Mesendoderm (in vitro differentiated cells): ENCODE measurements at regions not wholly inside any gene's neighbourhood (a gene's known extent, or its start where the extent isn't known, plus 50 kb on each side); places are given as distances from the start of the nearest gene placed in this dataset.

Experiments
- DNase-seq: peaks from one replicate; pipeline ENCODE4 v3.0.0; 2013
- H2AK5ac ChIP-seq: 2 replicates; pipeline ENCODE4 v1.6.1; 2013; ENCODE audit warnings: low read length, inconsistent platforms
- H2BK120ac ChIP-seq: 2 replicates; pipeline ENCODE4 v1.6.1; 2013; ENCODE audit warnings: low read depth, mild to moderate bottlenecking, low read length, moderate library complexity, mixed read lengths
- H2BK15ac ChIP-seq: replicated peaks from 2 replicates; pipeline ENCODE4 v1.6.1; 2013; ENCODE audit warnings: low read depth, mild to moderate bottlenecking, moderate library complexity
- H2BK5ac ChIP-seq: 2 replicates; pipeline ENCODE4 v1.6.1; 2013; ENCODE audit warnings: low read length, inconsistent platforms
- H3K18ac ChIP-seq: 2 replicates; pipeline ENCODE4 v1.6.1; 2013; ENCODE audit warnings: mild to moderate bottlenecking, low read length, mixed read lengths
- H3K23ac ChIP-seq: one replicate; pipeline ENCODE4 v1.6.1; 2013; ENCODE audit warnings: low read length
- H3K27ac ChIP-seq: 2 replicates; pipeline ENCODE4 v1.5.1; 2013; ENCODE audit warnings: low read depth, mild to moderate bottlenecking, inconsistent platforms, low read length, moderate library complexity
- H3K27me3 ChIP-seq: 2 replicates; pipeline ENCODE4 v1.6.1; 2013; ENCODE audit warnings: low read length, control low read depth, mild to moderate bottlenecking, inconsistent platforms; ENCODE audit not compliant: insufficient read depth, poor library complexity
- H3K36me3 ChIP-seq: 2 replicates; pipeline ENCODE4 v1.6.1; 2013; ENCODE audit warnings: low read length, inconsistent platforms; ENCODE audit not compliant: control insufficient read depth, insufficient read depth
- H3K4ac ChIP-seq: one replicate; pipeline ENCODE4 v1.6.1; 2013; ENCODE audit warnings: low read depth, mild to moderate bottlenecking, low read length, moderate library complexity
- H3K4me1 ChIP-seq: 2 replicates; pipeline ENCODE4 v1.6.1; 2013; ENCODE audit warnings: low read depth, low read length, inconsistent platforms; ENCODE audit not compliant: control insufficient read depth
- H3K4me2 ChIP-seq: 2 replicates; pipeline ENCODE4 v1.6.1; 2013; ENCODE audit warnings: low read length
- H3K4me3 ChIP-seq: 2 replicates; pipeline ENCODE4 v1.5.1; 2013; ENCODE audit warnings: mild to moderate bottlenecking, low read length
- H3K56ac ChIP-seq: one replicate; pipeline ENCODE4 v1.6.1; 2013; ENCODE audit warnings: low read length
- H3K79me1 ChIP-seq: 2 replicates; pipeline ENCODE4 v1.6.1; 2013; ENCODE audit warnings: low read length, inconsistent platforms
- H3K79me2 ChIP-seq: 2 replicates; pipeline ENCODE4 v1.6.1; 2013; ENCODE audit warnings: mild to moderate bottlenecking, low read length; ENCODE audit not compliant: control insufficient read depth, insufficient read depth
- H3K9ac ChIP-seq: 2 replicates; pipeline ENCODE4 v1.6.1; 2013; ENCODE audit warnings: low read length, inconsistent platforms
- H4K5ac ChIP-seq: one replicate; pipeline ENCODE4 v1.6.1; 2013; ENCODE audit warnings: low read length
- H4K8ac ChIP-seq: one replicate; pipeline ENCODE4 v1.6.1; 2013; ENCODE audit warnings: low read depth, mild to moderate bottlenecking, control low read depth, low read length, moderate library complexity
- WGBS: extraction: QIAGEN DNeasy Blood & Tissue Kit; methylation state at CpG from one replicate; pipeline ENCODE4 v1.1.7; 2013; ENCODE audit warnings: low lambda C conversion rate, missing lambda C conversion rate; ENCODE audit not compliant: insufficient coverage; ENCODE audit errors: extremely low coverage; 5-methylcytosine and 5-hydroxymethylcytosine counted together

- H3K4me2 ChIP-seq = no peak overlapping the region
- H3K36me3 ChIP-seq = no peaks in the 10 kb centered on the region
- no peaks in the 10 kb centered on the region for H3K4me1 ChIP-seq
- H2AK5ac ChIP-seq = no peak overlapping the region
- no peak overlapping the region for H2BK120ac ChIP-seq
- no peak overlapping the region for H3K4ac ChIP-seq
- H3K56ac ChIP-seq = no peak overlapping the region
- H3K18ac ChIP-seq = no peak overlapping the region
- H3K9ac ChIP-seq = no peak overlapping the region
- H3K27me3 ChIP-seq = no peaks in the 10 kb centered on the region
- peak; percentile 64 for DNase-seq
- H2BK5ac ChIP-seq = no peak overlapping the region
- no peak overlapping the region for H3K4me3 ChIP-seq
- H3K27ac ChIP-seq = no peak overlapping the region
- H2BK15ac ChIP-seq = no peak overlapping the region
- no peaks in the 10 kb centered on the region for H3K79me2 ChIP-seq
- no peaks in the 10 kb centered on the region for H3K79me1 ChIP-seq
- H4K8ac ChIP-seq = no peak overlapping the region
- no peak overlapping the region for H3K23ac ChIP-seq
- no peak overlapping the region for H4K5ac ChIP-seq
- WGBS = no CpG with 5 or more reads among the region's 3 CpGs
Measured at GRCh38 chr5:156051972-156052371, 275.0 kb upstream of the SGCD start.

- Histone ChIP-seq H3K27ac (no peak overlapping the region), H3K27me3 (no peaks in the 10 kb centered on the region), H4K8ac (no peak overlapping the region), H3K18ac (no peak overlapping the region), H2BK120ac (no peak overlapping the region), H3K56ac (no peak overlapping the region), H3K79me1 (no peaks in the 10 kb centered on the region), H3K79me2 (no peaks in the 10 kb centered on the region), H3K4me2 (no peak overlapping the region), H3K4me1 (no peaks in the 10 kb centered on the region), H2BK15ac (no peak overlapping the region), H2AK5ac (no peak overlapping the region), H3K4me3 (no peak overlapping the region), H4K5ac (no peak overlapping the region), H3K36me3 (no peaks in the 10 kb centered on the region), H2BK5ac (no peak overlapping the region), H3K9ac (no peak overlapping the region), H3K4ac (no peak overlapping the region), H3K23ac (no peak overlapping the region)
- DNase-seq = no peak
- WGBS = no CpG with 5 or more reads among the region's 1 CpG
Measured at GRCh38 chr5:156052656-156053055, 274.3 kb upstream of the SGCD start.

GRCh38 chr5:156053056-156053455, 273.9 kb upstream of the SGCD start:
- no peaks in the 10 kb centered on the region for H3K79me2 ChIP-seq
- no peak overlapping the region for H4K5ac ChIP-seq
- H3K4ac ChIP-seq = no peak overlapping the region
- no peaks in the 10 kb centered on the region for H3K27me3 ChIP-seq
- no peak overlapping the region for H3K56ac ChIP-seq
- H2BK120ac ChIP-seq = no peak overlapping the region
- no peak overlapping the region for H3K27ac ChIP-seq
- no peak overlapping the region for H3K9ac ChIP-seq
- H3K4me2 ChIP-seq = no peak overlapping the region
- H2AK5ac ChIP-seq = no peak overlapping the region
- no peak overlapping the region for H3K18ac ChIP-seq
- no peak overlapping the region for H4K8ac ChIP-seq
- H2BK15ac ChIP-seq = no peak overlapping the region
- no peak overlapping the region for H3K4me3 ChIP-seq
- no peak overlapping the region for H2BK5ac ChIP-seq
- H3K4me1 ChIP-seq = no peaks in the 10 kb centered on the region
- no peaks in the 10 kb centered on the region for H3K79me1 ChIP-seq
- no peaks in the 10 kb centered on the region for H3K36me3 ChIP-seq
- WGBS = no CpG with 5 or more reads among the region's 2 CpGs
- no peak for DNase-seq
- H3K23ac ChIP-seq = no peak overlapping the region

GRCh38 chr5:156076912-156077311, 250.1 kb upstream of the SGCD start:
- no peak overlapping the region for H4K5ac ChIP-seq
- H3K9ac ChIP-seq = no peak overlapping the region
- H3K36me3 ChIP-seq = no peaks in the 10 kb centered on the region
- no peak overlapping the region for H3K18ac ChIP-seq
- no peaks in the 10 kb centered on the region for H3K79me2 ChIP-seq
- H3K4me3 ChIP-seq = no peak overlapping the region
- no peak overlapping the region for H3K27ac ChIP-seq
- no CpG with 5 or more reads among the region's 4 CpGs for WGBS
- no peaks in the 10 kb centered on the region for H3K27me3 ChIP-seq
- no peak overlapping the region for H3K56ac ChIP-seq
- H2AK5ac ChIP-seq = no peak overlapping the region
- H3K79me1 ChIP-seq = no peaks in the 10 kb centered on the region
- no peak overlapping the region for H2BK5ac ChIP-seq
- no peaks in the 10 kb centered on the region for H3K4me1 ChIP-seq
- H2BK120ac ChIP-seq = no peak overlapping the region
- H2BK15ac ChIP-seq = no peak overlapping the region
- H3K4ac ChIP-seq = no peak overlapping the region
- no peak overlapping the region for H4K8ac ChIP-seq
- H3K23ac ChIP-seq = no peak overlapping the region
- H3K4me2 ChIP-seq = no peak overlapping the region
- no peak for DNase-seq

- H2AK5ac ChIP-seq = no peak overlapping the region
- H3K4ac ChIP-seq = no peak overlapping the region
- no peaks in the 10 kb centered on the region for H3K36me3 ChIP-seq
- no peak overlapping the region for H3K4me3 ChIP-seq
- H4K8ac ChIP-seq = no peak overlapping the region
- H3K79me1 ChIP-seq = no peaks in the 10 kb centered on the region
- no peak overlapping the region for H3K9ac ChIP-seq
- H3K79me2 ChIP-seq = no peaks in the 10 kb centered on the region
- no peak overlapping the region for H4K5ac ChIP-seq
- H3K4me1 ChIP-seq = no peaks in the 10 kb centered on the region
- no peak for DNase-seq
- H2BK120ac ChIP-seq = no peak overlapping the region
- no peak overlapping the region for H3K18ac ChIP-seq
- no peak overlapping the region for H2BK15ac ChIP-seq
- no peak overlapping the region for H3K23ac ChIP-seq
- H2BK5ac ChIP-seq = no peak overlapping the region
- H3K27ac ChIP-seq = no peak overlapping the region
- WGBS = no CpG with 5 or more reads among the region's 5 CpGs
- H3K4me2 ChIP-seq = no peak overlapping the region
- no peaks in the 10 kb centered on the region for H3K27me3 ChIP-seq
- H3K56ac ChIP-seq = no peak overlapping the region
Measured at GRCh38 chr5:156087577-156088110, 239.3 kb upstream of the SGCD start.
